ENCODE measurements at regions not wholly inside any gene's neighbourhood (a gene's known extent, or its start where the extent isn't known, plus 50 kb on each side); places are given as distances from the start of the nearest gene placed in this dataset.

DNA sequence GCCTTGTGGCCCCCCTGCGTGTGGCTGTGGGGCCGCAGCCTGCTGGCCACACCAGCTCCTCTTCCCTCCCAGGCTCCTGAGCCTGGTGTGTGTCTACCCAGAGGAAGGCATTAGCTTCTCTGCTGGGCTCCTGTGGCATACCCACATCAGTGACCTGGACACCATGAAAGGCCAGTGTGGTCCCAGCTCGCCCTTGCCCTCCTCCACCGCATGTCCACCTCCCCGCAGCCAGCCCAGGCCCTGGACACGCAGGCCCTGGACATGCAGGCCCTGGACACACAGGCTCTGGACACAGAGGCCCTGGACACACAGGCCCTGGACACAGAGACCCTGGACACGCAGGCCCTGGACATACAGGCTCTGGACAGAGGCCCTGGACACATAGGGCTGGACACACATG lies 153.4 kb upstream of the PPP1R26 start:
- no peak for DNase-seq

DNA sequence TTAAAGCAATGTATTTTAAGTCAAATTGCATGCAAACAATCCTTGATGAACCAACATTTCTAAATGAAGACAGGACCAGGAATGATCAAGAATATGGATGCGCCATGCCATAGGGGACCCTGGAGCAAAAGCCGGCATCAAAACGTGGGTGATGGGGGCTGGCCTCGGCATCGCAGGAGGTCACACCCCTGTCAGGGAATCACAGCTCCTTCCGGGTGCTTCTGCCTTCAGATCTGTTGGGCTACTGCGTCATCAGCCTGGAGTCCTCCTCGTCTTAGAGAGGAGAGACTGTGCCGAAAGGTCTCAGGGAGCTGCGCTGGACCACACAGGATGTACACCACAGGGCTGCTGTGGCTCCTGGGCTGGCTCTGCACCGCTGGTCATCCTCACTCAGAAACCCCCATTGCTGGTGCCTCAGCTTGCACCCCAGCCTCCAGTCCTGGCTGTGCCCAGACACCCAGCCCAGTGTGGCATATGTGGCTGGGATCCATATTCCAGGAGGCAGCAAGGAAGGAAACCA lies 152.9 kb upstream of the PPP1R26 start:
- no peak for DNase-seq

DNA sequence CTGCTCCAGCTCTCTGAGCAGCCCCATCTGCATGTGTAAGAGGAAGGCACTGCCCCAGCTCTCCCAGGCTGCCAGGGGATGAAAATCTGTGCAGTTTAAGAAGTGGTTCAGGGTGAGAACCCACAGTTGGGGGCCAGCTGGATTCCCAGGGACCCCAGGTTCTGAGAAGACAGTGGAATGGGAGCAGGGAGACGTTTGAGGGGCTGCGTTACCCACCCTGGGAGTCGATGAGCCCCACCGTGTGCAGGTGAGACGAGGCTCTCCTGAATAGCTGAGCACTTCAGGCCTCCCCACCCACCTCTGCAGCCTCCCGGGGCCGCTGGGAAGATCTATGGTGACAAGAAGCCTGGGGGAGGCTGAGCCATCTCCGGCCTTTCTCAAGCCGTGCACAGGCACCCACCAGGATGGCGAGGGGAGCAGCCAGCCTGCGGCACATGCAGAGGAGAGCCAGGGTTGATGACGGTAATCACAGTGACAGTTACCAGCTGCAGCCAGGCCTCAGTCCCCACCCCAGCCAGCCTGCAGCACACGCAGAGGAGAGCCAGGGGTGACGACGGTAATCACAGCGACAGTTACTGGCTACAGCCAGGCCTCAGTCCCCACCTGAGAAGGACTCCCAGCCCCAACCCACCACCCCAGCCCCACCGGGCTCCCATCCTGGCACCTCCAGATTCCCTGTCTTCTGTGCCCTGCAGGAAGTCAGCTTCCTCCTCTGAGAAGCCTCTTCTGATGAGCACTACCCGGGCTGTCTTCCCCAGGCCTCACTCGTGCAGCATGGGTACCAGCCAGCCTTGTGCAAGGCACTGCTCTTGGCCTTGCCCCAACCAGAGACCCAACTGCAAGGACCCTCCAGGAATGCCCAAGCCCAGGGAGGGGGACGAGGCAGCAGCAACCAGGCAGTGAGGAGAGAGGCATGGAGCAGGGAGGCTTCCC lies 150.8 kb upstream of the PPP1R26 start:
- no peak for DNase-seq

- no peak for DNase-seq
Observed at GRCh38 chr9:135329571-135330306, 149.8 kb upstream of the PPP1R26 start.

DNA sequence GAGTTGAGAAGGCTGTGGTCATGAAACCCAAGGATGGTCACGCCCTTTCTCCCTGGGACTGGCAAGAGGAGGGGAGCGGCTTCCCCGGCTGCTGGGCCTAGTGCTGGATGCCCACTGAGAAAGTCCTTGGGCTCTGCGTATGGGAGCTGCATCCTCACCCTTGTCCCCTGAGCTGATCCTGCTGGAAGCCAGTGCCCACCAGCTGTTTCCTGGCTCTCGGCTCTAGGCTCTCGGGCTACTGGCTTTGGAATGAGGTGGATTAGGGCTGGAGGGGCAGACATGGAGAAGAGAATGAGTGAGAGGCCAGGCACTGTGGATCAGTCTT lies 149.3 kb upstream of the PPP1R26 start:
- DNase-seq = no peak

- no peak for DNase-seq
Observed at GRCh38 chr9:135330685-135331590, 148.6 kb upstream of the PPP1R26 start.

GRCh38 chr9:135332516-135332915 lies 147.1 kb upstream of the PPP1R26 start:
- no peak for DNase-seq

- no peak for DNase-seq
Observed at GRCh38 chr9:135332979-135333748, 146.4 kb upstream of the PPP1R26 start.

DNA sequence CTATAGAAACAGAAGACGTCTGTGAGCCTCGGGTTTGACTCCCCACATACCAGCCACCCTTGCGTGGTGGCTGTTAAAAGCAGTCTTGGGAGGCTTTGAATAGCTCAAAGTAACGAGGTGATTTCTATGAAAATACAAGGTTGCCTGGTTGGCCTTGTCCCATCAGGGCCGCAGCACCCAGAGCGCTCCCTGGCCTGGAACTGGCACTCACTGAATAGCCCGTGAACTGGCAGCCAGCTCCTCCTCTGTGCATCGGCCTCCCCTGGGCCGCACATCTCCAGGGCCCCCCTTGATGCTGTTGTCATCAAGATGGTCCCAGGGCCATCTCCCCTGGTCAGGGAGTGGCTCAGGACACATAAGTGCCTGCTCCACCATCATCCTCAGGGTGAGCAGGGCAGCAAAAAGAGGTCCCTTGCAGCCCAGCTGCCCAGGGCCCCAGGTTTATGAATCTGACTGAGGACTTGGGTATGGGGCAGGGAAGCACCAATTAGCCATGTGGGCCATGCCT lies 144.6 kb upstream of the PPP1R26 start:
- no peak for DNase-seq

GRCh38 chr9:135335691-135336181 lies 143.8 kb upstream of the PPP1R26 start:
- no peak for DNase-seq

- DNase-seq = no peak
Observed at GRCh38 chr9:135336722-135337527, 142.7 kb upstream of the PPP1R26 start.

DNA sequence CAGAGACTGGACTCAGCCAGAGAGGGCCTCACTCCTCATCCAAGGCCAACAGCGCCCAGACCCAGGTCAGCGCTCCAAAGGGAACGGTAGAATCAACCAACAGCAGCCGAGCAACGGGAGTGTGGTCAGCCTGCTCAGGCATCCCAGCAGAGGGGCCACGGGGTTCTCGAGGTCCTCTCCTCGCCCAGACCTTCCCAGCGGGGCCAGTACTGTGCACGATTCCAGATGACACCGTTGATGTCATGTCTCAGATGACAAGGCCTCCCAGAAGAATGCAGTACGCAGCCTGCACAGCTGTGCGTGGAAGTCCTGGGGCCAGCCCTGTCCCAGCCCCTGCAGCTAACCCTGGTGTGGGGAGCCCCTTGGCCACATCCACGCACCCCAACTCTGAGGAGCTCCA lies 141.0 kb upstream of the PPP1R26 start:
- DNase-seq = no peak

DNA sequence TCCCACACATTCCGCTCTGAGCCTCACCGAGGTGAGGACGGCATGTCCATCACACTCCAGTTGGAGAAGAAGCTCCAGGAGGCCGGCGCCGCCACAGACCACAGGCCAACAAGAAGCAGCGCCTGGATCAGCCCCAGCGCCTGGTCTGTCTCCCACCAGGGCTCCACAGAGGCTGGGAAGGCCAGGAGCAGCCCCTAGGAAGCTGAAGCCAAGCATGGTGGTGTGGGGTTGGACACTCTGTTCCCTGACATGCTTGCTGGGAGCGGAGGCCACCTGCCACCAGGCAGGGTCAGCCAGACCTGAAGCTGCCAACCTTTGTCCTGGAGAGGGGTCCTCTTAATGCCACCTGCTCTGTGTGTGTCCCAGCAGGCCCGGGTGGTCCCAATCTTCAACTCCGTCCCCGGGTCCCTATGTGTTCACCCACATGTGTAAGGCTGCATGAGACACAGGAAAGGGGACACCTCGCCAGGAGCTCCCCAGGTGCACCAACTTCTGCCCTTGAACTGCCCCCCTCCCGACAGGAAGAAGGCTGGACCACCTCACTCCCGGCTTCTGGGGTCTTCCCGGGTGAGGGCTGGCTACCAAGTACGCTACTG lies 140.1 kb upstream of the PPP1R26 start:
- DNase-seq = no peak

DNA sequence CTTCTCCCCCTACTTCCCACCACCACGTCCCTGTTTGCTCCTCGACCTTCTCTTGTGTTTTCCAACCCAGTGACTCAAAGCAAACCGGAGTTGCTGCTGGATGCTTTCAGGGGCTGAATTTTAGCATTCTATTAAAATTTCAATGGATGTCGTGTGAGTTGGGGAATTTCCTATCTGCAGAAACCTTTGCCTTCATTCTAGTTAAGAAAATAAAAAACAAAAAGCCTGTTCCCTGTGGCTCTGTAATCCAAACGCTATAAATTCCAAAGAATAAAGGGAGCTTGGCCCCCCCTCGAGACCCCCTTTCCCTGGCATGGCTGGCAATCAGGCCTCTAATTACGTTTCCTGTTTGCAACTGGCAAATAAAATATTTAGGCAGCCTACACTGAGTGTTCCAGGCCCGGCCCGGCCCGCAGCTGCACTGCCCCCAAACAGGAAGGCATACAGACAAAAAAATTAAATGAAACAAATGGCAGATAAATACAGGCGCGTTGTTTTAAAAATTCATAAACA lies 139.4 kb upstream of the PPP1R26 start:
- DNase-seq = no peak

DNA sequence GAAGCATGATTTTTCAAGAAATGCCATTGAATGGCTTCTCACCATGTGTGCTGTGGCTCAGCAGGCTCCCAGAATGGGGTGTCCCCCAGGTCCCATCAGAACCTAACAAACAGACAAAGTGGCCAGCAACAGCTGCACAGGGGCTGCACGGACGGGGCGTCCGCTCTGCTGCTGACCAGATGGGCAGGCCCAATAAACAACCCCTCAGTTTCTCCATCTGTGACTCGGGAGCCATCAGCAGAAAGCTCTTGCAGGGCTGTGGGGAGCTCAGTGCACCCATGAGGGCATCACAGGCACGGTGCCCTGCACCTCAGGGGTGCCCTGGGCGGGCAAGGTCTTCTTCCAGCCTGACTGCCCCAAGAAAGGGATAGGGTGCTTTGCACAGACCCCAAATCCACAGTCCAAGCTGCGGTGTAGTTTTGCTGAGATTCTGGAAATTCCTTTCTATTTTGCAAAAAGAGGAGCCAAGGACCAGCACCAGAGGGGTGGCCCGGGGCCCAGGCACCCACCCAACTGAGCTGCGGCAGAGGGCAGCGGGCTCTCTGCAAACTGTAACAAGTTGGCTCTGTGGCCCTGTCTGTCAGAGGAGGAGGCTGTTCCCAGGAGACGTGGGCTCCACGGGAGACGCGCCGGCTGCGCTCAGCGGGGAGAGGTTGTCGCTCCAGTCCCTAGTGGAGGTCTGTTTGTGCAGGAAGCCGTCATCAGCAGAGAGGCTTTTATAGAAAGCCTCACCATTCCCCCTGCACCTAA lies 138.7 kb upstream of the PPP1R26 start:
- DNase-seq = no peak

- no peak for DNase-seq
Observed at GRCh38 chr9:135341612-135342169, 137.9 kb upstream of the PPP1R26 start.

DNA sequence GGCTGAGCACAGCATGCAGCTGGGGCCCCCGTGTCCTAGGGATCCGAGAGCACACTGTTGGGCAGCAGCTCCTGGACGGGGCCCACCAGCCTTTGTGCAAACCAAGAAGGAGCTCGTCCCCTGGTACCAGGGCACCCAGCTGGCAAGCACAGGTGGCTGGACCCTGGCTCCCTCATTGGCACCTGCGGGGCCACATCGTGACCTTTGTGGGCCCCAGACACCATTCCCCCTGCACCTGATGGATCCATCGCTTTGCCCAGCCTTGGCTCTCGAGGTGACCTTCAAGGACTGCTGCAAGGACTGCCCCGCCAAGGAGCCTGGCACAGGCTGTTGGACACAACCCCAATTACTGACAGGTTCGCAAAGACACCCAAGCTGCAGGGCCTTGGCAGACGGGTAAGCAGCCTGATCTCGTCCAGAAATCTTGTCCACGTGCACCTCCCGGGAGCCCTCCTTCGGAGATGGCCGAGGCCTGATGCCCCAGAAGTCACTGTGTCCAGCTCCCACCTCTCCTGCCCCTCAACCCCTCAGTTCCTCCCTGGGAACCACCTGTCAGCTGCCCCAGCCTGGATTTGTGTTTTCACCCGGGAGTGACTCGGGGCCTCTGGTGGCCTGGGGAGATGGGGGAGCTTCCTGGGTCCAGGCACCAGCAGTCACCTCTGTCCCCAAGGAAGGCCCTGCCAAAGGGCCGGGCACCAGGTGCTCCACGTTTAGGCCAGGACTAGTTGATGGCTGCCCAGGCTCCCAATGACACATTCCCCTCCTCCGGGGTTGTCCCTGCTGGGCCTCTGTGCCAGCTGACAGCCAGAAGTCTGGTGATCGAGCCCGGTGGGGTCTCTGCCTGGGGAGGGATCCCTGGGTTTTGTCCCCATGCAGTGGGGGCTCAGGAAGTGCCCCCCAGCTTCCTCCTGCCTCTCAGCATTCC lies 137.1 kb upstream of the PPP1R26 start:
- no peak for DNase-seq

- no peak for DNase-seq
Observed at GRCh38 chr9:135343136-135343535, 136.4 kb upstream of the PPP1R26 start.
